ENCODE measurements at regions not wholly inside any gene's neighbourhood (a gene's known extent, or its start where the extent isn't known, plus 50 kb on each side); places are given as distances from the start of the nearest gene placed in this dataset.

DNA sequence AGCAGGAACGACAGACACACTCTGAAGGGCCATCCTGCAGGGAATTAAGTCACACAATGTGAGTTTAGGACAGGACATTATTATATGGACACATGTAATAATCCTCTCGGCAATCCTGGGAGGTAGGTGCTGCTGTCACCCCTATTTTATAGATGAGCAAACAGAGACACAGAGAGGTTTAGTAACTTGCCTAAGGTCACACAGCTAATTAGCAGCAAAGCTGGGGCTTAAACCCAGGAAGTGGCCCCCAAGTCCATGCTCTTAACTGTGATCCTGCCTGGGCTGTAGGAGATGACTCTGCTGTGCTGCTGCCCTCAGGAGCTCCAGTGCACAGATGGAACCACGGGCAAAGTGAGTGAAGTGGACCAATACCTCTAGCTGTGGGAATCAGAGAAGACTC, 660.0 kb downstream of the PTPRU start:
- peaks cover 41% of the 10 kb centered on the region for H3K27me3 Mint-ChIP-seq (ENCODE audit: low read depth)
- no peaks in the 10 kb centered on the region for H3K36me3 Mint-ChIP-seq (ENCODE audit: insufficient read depth)
- H3K4me1 Mint-ChIP-seq (ENCODE audit: low read depth): no peaks in the 10 kb centered on the region
- no peaks in the 10 kb centered on the region for H3K9me3 Mint-ChIP-seq
- H3K4me3 Mint-ChIP-seq: no peak overlapping the region
- ATAC-seq (no peak), DNase-seq (no peak)

DNA sequence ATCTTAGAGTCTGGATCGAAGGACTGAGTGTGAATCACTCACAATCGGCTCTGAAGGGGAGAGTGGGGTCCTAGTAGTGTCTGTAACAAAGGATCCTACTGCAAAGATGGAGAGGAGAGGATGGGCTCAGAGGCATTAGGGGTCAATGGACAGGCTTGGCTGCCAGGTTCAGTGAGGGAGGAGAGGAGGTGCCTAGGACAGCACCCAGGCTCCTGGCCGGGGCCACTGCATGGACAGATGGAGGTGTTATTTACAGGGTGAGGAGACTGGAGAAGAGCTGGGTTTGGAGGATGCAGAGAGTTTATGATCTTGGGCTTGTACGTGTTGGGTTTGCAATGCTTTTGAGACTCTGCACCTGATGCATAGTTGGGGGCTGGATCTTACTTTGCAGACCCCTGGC, 658.9 kb downstream of the PTPRU start:
- ATAC-seq: no peak
- H3K27me3 Mint-ChIP-seq (ENCODE audit: low read depth): peaks cover 43% of the 10 kb centered on the region
- H3K4me3 Mint-ChIP-seq: no peak overlapping the region

DNA sequence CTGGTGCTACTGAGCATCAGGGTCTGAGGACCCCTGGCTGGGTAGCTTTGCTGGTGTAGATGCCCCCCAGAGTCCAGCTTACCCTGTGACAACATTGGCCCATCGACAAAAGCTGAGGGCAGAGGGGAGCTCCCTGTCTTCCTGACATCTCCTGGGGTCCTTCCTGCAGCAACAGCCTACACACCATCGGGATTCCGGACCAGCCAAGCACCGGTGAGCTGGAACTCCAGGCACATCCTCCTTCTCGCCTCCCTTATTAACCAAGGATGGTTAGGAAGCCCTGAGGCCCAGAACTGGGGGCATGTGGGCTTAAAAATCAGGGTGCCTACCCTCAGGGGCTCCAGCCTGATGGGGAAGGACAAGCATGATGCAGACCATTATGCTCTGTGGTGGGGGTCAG, 658.0 kb downstream of the PTPRU start:
- no peaks in the 10 kb centered on the region for H3K9me3 Mint-ChIP-seq
- peaks cover 43% of the 10 kb centered on the region for H3K27me3 Mint-ChIP-seq (ENCODE audit: low read depth)
- H3K4me1 Mint-ChIP-seq (ENCODE audit: low read depth): no peaks in the 10 kb centered on the region
- ATAC-seq: no peak
- H3K4me3 Mint-ChIP-seq: no peak overlapping the region
- DNase-seq: no peak
- no peaks in the 10 kb centered on the region for H3K36me3 Mint-ChIP-seq (ENCODE audit: insufficient read depth)

More for the DNA sequence above, 658.9 kb downstream of the PTPRU start:
- DNase-seq: no peak
- no peaks in the 10 kb centered on the region for H3K9me3 Mint-ChIP-seq
- no peaks in the 10 kb centered on the region for H3K4me1 Mint-ChIP-seq (ENCODE audit: low read depth)
- H3K36me3 Mint-ChIP-seq (ENCODE audit: insufficient read depth): no peaks in the 10 kb centered on the region

DNA sequence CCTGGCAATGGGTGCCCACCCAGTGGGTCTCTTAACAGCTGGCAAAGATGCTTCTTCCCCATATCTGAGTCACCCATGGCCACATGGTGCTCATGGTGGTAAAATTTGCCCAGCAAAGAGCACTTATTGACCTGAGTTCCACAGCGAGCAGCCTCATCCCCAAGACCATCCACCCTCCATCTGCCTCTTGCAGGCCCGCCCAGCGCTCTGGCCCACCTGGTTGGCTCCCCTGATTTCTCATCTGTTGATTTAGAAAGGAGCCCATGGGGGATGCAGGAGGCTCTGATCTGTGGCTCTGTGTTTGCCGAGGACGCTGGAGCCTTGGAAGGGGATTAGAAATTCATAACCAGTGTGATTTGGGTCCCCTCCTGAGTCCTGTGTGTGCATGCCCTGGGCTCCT, 657.5 kb downstream of the PTPRU start:
- Mint-ChIP-seq H3K36me3 (ENCODE audit: insufficient read depth) (no peaks in the 10 kb centered on the region), H3K4me1 (ENCODE audit: low read depth) (no peaks in the 10 kb centered on the region), H3K4me3 (no peak overlapping the region), H3K27me3 (ENCODE audit: low read depth) (peaks cover 43% of the 10 kb centered on the region), H3K9me3 (no peaks in the 10 kb centered on the region)
- DNase-seq: no peak
- ATAC-seq: no peak

DNA sequence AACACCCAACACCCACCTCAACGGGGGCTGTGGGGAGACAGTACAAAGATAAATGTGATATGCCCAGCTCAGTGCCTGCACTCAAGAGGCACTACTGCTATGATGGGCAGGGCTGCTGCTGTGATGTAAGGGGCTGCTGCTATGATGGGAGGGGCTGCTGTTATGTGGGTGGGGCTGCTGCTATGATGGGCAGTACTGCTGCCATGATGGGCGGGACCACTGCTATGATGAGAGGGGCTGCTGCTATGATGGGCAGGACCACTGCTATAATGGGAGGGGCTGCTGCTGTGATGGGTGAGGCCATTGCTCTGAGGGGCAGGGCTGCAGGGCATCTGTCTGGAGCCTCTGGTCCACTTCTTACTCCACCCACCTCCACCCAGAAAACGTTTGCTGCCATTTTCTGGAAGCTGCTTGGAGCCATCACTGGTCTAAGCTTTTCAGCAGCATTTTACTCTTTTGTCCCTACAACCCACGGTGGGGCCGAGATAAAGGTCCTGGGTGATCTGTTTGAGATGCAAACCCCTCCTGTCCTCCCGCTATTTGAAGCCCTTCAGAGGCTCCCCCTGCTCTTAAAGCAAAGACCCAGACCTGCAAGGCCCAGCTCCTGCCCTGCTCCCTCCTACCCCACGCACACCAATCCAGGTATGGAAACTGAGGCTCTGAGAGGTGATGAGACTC, 656.9 kb downstream of the PTPRU start:
- H3K27me3 Mint-ChIP-seq (ENCODE audit: low read depth): peaks cover 41% of the 10 kb centered on the region
- H3K36me3 Mint-ChIP-seq (ENCODE audit: insufficient read depth): no peaks in the 10 kb centered on the region
- no peak for ATAC-seq

DNA sequence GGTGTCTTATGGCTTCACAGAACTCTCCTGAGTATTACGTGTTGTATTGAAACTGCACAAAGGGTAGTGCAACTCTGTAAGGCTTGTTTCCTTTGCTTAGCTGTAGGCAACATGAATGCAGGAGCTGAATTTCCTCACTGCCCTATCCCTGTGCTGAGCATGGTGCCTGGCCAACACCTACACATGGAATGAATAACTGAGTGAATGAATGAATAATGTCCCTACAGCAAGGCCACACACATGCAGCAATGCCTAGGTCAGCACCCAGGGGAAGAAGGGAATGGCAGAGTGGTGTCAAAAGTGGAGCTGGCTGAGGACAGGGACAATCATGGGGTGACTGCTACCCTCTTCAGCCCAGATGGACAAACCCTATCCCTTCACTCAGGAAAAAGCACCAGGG, 655.9 kb downstream of the PTPRU start:
- H3K27me3 Mint-ChIP-seq (ENCODE audit: low read depth): peaks cover 33% of the 10 kb centered on the region
- no peak overlapping the region for H3K4me3 Mint-ChIP-seq
- no peaks in the 10 kb centered on the region for H3K4me1 Mint-ChIP-seq (ENCODE audit: low read depth)
- ATAC-seq (no peak), DNase-seq (no peak)
- no peaks in the 10 kb centered on the region for H3K9me3 Mint-ChIP-seq
- no peaks in the 10 kb centered on the region for H3K36me3 Mint-ChIP-seq (ENCODE audit: insufficient read depth)

More for the DNA sequence above, 656.9 kb downstream of the PTPRU start:
- Mint-ChIP-seq H3K4me3 (no peak overlapping the region), H3K4me1 (ENCODE audit: low read depth) (no peaks in the 10 kb centered on the region), H3K9me3 (no peaks in the 10 kb centered on the region)
- no peak for DNase-seq

DNA sequence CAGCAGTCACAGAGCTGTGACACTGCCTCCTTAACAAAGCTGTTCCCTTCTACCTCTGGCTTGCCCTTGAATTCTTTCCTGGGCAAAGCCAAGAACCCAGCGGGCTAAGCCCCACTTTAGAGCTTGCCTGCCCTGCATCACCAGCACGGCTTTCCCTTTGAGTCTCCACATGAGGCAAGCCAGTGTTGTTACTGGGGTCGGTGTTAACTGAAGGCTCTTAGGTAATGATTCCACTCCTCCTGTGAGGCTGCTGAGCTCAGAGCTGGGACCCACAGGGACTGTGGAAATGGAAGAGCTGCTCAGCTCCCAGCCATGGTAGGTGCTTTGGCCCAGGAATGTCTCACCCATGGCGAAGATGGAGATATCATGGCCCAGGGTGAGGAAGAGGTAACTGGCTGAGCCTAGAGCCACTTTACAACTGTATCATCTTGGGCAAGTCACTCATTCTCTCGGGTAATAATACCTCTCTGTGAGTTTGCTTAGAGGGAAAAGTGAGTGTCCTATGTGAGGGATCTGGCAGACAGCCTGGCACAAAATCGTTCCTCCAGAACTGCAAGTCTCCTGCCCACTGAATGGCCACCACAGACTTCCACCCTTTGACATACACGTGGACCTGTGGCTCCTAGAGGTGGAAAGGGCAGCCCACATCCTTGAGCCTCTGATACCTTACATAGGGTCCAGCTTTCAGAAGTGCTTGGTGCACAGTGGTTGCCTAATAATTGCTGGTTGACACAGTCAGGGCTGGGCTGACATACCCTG, 654.1 kb downstream of the PTPRU start:
- no peaks in the 10 kb centered on the region for H3K4me1 Mint-ChIP-seq (ENCODE audit: low read depth)
- no peak for DNase-seq
- no peak for ATAC-seq
- no peaks in the 10 kb centered on the region for H3K9me3 Mint-ChIP-seq
- no peak overlapping the region for H3K4me3 Mint-ChIP-seq
- peaks cover 24% of the 10 kb centered on the region for H3K27me3 Mint-ChIP-seq (ENCODE audit: low read depth)
- H3K36me3 Mint-ChIP-seq (ENCODE audit: insufficient read depth): no peaks in the 10 kb centered on the region

DNA sequence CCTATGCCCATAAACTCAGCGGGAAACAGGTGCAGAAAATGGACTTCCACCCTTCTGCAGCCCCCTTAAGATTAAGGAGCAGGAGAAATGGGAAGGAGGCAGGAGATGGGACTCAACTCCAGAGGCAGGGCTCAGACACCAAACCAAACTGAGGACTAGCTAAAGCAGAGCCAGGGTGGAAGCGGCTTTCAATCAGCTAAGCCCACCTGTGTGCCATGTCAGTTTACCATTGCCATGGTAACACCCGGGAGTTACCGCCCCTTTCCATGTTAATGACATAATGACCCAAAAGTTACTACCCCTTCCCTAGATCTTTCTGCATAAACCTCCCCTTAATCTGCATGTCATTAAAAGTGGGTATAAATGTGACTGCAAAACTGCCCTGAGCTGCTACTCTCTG, 653.5 kb downstream of the PTPRU start:
- Mint-ChIP-seq H3K27me3 (ENCODE audit: low read depth) (peaks cover 18% of the 10 kb centered on the region), H3K36me3 (ENCODE audit: insufficient read depth) (no peaks in the 10 kb centered on the region), H3K4me3 (no peak overlapping the region), H3K9me3 (no peaks in the 10 kb centered on the region), H3K4me1 (ENCODE audit: low read depth) (no peaks in the 10 kb centered on the region)
- ATAC-seq (no peak), DNase-seq (no peak)

DNA sequence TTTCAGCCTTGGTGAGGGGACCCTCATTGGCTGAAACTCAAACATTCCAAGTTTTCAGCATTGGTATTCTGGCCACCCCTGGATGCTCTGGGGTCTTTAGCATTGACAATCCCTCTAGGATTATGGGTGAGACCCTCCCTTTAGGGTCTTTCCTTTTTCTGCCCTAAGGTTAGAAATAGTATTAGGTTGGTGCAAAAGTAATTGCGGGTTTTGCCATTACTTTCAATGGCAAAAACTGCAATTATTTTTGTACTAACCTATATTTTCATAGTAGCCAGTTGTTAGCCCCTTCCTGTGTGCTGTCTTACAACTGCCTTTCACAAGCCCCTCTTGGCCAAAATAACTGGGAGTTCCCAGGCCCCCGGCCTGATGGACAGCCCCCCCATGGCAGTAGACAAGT, 648.4 kb downstream of the PTPRU start:
- DNase-seq (no peak), ATAC-seq (no peak)
- Mint-ChIP-seq H3K4me3 (no peak overlapping the region), H3K4me1 (ENCODE audit: low read depth) (no peaks in the 10 kb centered on the region), H3K27me3 (ENCODE audit: low read depth) (peaks cover 3% of the 10 kb centered on the region), H3K36me3 (ENCODE audit: insufficient read depth) (no peaks in the 10 kb centered on the region), H3K9me3 (no peaks in the 10 kb centered on the region)

DNA sequence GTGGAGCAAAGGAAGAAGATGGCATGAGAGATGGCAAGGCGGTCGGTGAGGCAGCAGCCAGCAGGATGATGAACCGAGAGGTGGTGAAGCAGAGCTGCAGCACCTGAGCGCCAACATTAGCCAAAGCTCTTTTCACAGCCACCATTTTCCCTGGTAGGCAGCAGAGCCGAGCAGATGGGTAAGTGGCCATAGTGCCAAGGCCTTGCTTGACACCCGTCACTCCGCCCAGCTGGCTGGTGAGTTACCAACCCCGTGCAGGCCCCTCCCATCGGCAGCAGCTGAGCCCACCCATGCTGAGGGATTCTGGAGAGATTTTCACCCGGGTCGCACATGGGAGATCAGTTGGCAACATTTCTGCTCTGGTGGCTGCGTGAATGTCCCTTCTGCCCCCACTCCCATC, 647.7 kb downstream of the PTPRU start:
- Mint-ChIP-seq H3K27me3 (ENCODE audit: low read depth) (peaks cover 3% of the 10 kb centered on the region), H3K4me3 (no peak overlapping the region)
- ATAC-seq: no peak

DNA sequence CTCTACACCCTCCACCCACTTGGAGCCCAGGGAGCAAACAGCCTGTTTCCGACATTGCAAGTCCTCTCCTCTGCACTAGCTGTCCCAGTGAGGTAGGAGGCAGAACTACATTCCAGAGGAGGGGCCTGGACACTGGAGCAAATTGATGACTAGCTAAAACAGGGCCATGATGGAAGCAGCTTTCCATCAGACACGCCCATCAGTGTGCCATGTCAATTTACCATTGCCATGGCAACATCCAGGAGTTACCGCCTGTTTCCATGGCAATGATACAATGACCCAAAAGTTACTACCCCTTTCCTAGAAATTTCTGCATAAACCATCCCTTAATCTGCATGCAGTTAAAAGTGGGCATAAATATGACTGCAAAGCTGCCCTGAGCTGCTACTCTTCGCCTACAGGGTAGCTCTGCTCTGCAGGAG, 647.1 kb downstream of the PTPRU start:
- Mint-ChIP-seq H3K4me1 (ENCODE audit: low read depth) (no peaks in the 10 kb centered on the region), H3K27me3 (ENCODE audit: low read depth) (peaks cover 3% of the 10 kb centered on the region), H3K9me3 (no peaks in the 10 kb centered on the region), H3K4me3 (no peak overlapping the region), H3K36me3 (ENCODE audit: insufficient read depth) (no peaks in the 10 kb centered on the region)
- DNase-seq (no peak), ATAC-seq (no peak)

More for the DNA sequence above, 647.7 kb downstream of the PTPRU start:
- no peak for DNase-seq
- no peaks in the 10 kb centered on the region for H3K4me1 Mint-ChIP-seq (ENCODE audit: low read depth)
- H3K9me3 Mint-ChIP-seq: no peaks in the 10 kb centered on the region
- no peaks in the 10 kb centered on the region for H3K36me3 Mint-ChIP-seq (ENCODE audit: insufficient read depth)

DNA sequence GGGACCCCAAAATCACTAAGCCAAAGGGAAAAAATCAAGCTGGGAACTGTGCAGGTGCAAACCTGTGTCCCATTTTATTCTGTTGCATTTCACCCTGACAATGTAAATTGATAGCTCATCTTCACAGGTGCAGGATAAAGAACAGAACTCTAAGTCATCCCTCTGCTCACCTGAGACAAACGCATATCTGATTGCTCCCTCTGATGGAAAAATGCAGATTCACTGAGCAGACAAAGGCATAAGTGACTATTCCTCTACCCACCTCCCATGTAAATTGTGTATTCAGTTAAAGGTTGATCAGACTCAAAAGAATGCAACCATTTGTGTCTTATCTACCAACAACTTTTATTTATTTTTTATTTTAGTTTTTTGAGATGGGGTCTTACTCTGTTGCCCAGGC, 644.2 kb downstream of the PTPRU start:
- no peak overlapping the region for H3K4me3 Mint-ChIP-seq
- no peaks in the 10 kb centered on the region for H3K4me1 Mint-ChIP-seq (ENCODE audit: low read depth)
- H3K36me3 Mint-ChIP-seq (ENCODE audit: insufficient read depth): no peaks in the 10 kb centered on the region
- peaks cover 3% of the 10 kb centered on the region for H3K27me3 Mint-ChIP-seq (ENCODE audit: low read depth)
- H3K9me3 Mint-ChIP-seq: no peaks in the 10 kb centered on the region
- ATAC-seq: no peak
- no peak for DNase-seq

DNA sequence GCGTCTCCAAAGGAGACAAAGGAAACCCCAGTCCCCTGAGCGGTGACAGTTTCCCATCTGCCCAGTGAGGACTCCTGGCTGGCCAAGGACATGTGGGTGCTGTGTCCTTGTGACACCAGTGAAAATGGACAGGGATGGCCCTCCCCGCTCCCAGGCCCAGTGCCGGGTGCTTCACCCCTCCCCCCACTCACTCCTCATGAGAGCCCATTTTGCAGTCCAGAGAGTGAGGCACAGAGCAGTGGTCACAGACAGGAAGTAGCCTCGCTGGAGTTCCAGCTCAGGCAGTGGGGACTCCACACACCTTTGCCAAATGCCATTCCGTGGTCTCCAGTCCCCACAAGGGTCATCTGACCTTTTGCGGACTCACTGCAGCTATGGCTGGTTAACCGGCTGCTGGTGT, 642.9 kb downstream of the PTPRU start:
- no peak for ATAC-seq

DNA sequence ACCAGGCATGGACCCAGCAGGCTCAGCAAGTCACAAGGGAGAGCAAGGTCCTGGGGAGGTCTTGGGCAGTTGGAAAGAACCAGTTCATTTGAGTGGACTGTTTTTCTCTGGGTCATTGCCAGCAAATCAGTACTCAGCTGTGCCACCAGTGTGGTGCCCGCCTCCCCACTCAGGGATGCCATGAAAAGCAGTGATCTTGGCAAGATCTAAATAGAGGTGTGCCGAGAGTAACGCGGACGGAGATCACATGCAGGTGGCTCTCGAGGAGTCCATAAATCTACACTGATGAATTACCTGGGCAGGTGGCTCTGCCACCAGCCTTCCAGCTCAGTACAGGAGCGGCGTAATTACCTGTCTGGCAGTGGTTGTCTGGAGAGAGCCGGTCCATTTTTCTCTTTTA, 642.2 kb downstream of the PTPRU start:
- no peak overlapping the region for H3K4me3 Mint-ChIP-seq
- H3K36me3 Mint-ChIP-seq (ENCODE audit: insufficient read depth): no peaks in the 10 kb centered on the region
- no peak for ATAC-seq
- no peaks in the 10 kb centered on the region for H3K4me1 Mint-ChIP-seq (ENCODE audit: low read depth)
- peaks cover 5% of the 10 kb centered on the region for H3K27me3 Mint-ChIP-seq (ENCODE audit: low read depth)
- no peak for DNase-seq
- no peaks in the 10 kb centered on the region for H3K9me3 Mint-ChIP-seq

More for the DNA sequence above, 642.9 kb downstream of the PTPRU start:
- H3K4me3 Mint-ChIP-seq: no peak overlapping the region
- no peaks in the 10 kb centered on the region for H3K4me1 Mint-ChIP-seq (ENCODE audit: low read depth)
- no peaks in the 10 kb centered on the region for H3K9me3 Mint-ChIP-seq
- DNase-seq: no peak
- H3K36me3 Mint-ChIP-seq (ENCODE audit: insufficient read depth): no peaks in the 10 kb centered on the region
- H3K27me3 Mint-ChIP-seq (ENCODE audit: low read depth): peaks cover 3% of the 10 kb centered on the region

DNA sequence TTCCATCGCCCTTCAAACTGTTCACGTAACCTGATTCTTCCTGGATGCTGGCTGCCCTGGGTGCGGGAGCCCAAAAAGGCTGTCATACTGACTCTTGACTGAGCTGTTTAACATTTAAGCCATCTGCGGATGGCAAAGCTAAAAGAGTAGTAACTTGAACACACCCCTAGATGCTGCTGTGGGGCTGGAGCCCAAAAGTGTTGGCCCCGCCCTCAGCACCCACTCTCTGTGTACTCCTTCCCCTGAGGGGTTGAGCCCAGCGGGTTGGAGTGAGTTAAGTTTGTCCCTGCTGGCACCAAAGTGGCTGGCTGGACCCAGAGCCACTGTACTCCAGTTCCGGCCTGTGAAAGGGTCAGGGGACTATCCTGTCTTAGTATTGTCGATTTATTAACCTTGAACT, 640.6 kb downstream of the PTPRU start:
- no peaks in the 10 kb centered on the region for H3K4me1 Mint-ChIP-seq (ENCODE audit: low read depth)
- ATAC-seq: no peak
- peaks cover 7% of the 10 kb centered on the region for H3K27me3 Mint-ChIP-seq (ENCODE audit: low read depth)
- H3K36me3 Mint-ChIP-seq (ENCODE audit: insufficient read depth): no peaks in the 10 kb centered on the region
- H3K9me3 Mint-ChIP-seq: no peaks in the 10 kb centered on the region
- no peak overlapping the region for H3K4me3 Mint-ChIP-seq
- DNase-seq: no peak

Measured in activated T-cell treated with anti-CD3 and anti-CD28 coated beads, Interleukin-2, amount 50 U/mL, for 4 hours (primary cell).